GM21737 (cell line): ENCODE measurements at regions not wholly inside any gene's neighbourhood (a gene's known extent, or its start where the extent isn't known, plus 50 kb on each side); places are given as distances from the start of the nearest gene placed in this dataset.
"Not testable (repeated sequence)": the region's sequence is repeated elsewhere in the genome, so short reads cannot be mapped to it uniquely, and the experiment has no call there.

Experiments used
- ATAC-seq: cut with Tn5 transposase; IDR thresholded peaks from one replicate; pipeline ENCODE4 v1.9.1; 2021; ENCODE audit warnings: mild to moderate bottlenecking, moderate library complexity; ENCODE audit not compliant: unreplicated experiment

- no peak for ATAC-seq
These were observed 52.1 kb downstream of the CARTPT start for GRCh38 chr5:71771191-71771590.

DNA sequence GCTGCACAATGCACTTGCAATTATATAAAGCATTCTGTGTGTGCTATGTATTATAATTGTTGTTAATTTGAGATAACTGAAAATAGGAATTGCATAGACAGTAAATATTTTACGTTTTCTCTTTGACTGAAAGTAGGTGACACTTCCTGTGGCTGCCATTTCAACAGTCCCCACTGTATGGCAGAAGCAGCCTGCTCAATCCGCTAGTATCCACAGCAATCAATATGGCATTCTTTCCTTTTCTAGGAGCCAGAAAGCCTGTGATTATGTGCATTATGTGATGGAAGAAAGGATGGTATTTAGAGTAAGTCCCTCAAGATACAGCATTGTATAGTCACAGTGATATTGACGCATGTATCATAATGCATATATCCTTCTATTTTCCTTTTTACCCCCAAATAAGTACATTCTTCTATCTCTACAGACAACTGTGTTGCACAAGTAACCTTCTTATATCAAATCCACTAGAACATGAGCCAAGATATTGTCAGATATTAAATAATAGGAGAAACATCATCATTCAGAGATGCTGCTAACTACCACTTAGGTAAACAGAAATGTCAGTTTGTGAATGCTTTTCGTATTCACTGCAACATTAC is 59.7 kb downstream of the CARTPT start:
- no peak for ATAC-seq

- no peak for ATAC-seq
These were observed 61.5 kb downstream of the CARTPT start for GRCh38 chr5:71780597-71780996.

- ATAC-seq, result peak; percentile 29
These were observed 63.3 kb downstream of the CARTPT start for GRCh38 chr5:71782393-71782770.

- ATAC-seq, result peak; percentile 95
These were observed 64.0 kb downstream of the CARTPT start for GRCh38 chr5:71782771-71783770.

- no peak for ATAC-seq
These were observed 64.8 kb downstream of the CARTPT start for GRCh38 chr5:71783891-71784290.

GRCh38 chr5:71786337-71787055 is 67.4 kb downstream of the CARTPT start:
- no peak for ATAC-seq

DNA sequence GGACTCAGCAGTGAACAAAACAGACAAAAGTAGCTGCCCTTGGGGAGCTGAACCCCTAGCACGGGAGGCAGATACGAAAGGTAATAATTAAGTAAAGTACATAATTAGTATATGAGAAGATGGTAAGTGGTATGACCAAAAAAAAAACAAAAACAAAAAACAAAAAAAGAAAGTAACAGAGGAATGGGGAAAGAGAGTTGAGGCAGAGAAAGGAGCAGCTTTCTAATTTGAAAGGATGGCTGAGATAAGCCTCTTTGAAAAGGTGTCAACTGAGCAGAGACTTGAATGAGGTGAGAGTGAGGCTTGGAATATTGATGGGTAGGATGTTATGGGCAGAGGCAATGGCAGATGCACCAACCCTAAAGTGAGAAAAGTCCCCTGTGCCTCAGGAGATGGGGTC is 69.7 kb downstream of the CARTPT start:
- ATAC-seq, result no peak

- ATAC-seq, result no peak
These were observed 70.7 kb downstream of the CARTPT start for GRCh38 chr5:71789746-71790145.

DNA sequence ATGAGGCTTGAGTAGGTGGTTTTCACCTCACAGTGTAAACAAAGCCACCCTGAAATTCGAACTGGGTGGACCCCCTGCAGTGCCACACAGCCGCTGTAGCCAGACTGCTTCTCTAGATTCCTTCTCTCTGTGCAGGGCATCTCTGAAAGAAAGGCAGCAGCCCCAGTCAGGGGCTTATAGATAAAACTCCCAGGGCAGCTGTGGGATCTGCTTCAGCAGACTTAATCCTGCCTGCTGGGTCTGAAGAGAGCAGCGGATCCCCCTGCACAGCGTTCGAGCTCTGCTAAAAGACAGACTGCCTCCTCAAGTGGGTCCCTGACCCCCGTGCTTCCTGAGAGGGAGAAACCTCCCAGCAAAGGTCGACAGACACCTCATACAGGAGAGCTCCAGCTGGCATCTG is 71.4 kb downstream of the CARTPT start:
- no peak for ATAC-seq

GRCh38 chr5:71792041-71792440 is 73.0 kb downstream of the CARTPT start:
- not testable (repeated sequence) for ATAC-seq

DNA sequence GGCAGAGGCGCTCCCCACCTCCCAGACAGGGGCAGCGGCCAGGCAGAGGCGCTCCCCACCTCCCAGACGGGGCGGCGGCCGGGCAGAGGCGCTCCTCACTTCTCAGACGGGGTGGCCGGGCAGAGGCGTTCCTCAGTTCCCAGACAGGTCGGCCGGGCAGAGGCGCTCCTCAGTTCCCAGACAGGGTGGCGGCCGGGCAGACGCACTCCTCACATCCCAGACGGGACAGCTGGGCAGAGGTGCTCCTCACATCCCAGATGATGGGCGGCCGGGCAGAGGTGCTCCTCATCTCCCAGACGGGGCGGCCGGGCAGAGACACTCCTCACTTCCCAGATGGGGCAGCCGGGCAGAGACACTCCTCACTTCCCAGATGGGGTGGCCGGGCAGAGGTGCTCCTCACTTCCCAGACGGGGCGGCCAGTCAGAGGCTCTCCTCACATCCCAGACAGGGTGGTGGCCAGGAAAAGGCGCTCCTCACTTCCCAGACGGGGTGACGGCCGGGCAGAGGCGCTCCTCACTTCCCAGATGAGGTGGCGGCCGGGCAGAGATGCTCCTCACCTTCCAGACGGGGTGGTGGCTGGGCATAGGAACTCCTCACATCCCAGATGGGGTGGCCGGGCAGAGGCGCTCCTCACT is 75.1 kb downstream of the CARTPT start:
- no peak for ATAC-seq

GRCh38 chr5:71802673-71803072 is 83.6 kb downstream of the CARTPT start:
- no peak for ATAC-seq

- ATAC-seq, result no peak
These were observed 87.6 kb downstream of the CARTPT start for GRCh38 chr5:71806711-71807110.

- ATAC-seq, result no peak
These were observed 88.8 kb downstream of the CARTPT start for GRCh38 chr5:71807909-71808308.

- ATAC-seq, result no peak
These were observed 90.4 kb downstream of the CARTPT start for GRCh38 chr5:71809446-71809845.

- no peak for ATAC-seq
These were observed 90.9 kb downstream of the CARTPT start for GRCh38 chr5:71810023-71810422.

GRCh38 chr5:71810471-71811195 is 91.6 kb downstream of the CARTPT start:
- no peak for ATAC-seq

GRCh38 chr5:71811779-71812178 is 92.7 kb downstream of the CARTPT start:
- no peak for ATAC-seq

DNA sequence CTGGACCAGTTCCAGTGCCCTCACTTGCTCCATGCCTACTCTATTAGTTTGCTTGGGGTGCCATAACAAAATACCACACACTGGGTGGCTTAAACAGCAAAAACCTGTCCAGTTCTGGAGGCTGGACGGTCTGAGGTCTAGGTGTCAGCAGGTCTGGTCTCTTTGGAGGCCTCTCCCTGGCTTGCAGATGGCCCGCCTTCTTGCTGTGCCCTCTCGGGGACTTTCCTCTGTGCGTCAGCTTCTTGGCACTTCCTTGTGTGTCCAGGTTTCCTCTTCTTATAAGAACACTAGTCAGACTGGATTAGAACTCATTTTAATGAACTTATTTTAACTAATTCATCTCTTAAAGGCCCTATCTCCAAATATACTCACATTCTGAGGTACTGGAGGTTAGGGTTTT is 97.2 kb downstream of the CARTPT start:
- ATAC-seq, result no peak
